K562 (cell line): ENCODE measurements at regions not wholly inside any gene's neighbourhood (a gene's known extent, or its start where the extent isn't known, plus 50 kb on each side); places are given as distances from the start of the nearest gene placed in this dataset.

ENCODE experiments used
- ATAC-seq: fragments of 200-7000 bp; cut with Tn5 transposase; 3 replicates; pipeline ENCODE4 v1.9.1; 2020; ENCODE audit warnings: moderate library complexity
- BruUV-seq: library from RNA; stranded (reverse); fragments of 400-500 nt; replicated peaks from 2 replicates; lab custom pipeline; 2021; lab: Mats Ljungman, UMichigan
- CTCF ChIA-PET: fragments of 300-600 bp; formaldehyde crosslinking; extraction: SDS; loops from one replicate; lab custom pipeline; 2021; ENCODE audit warnings: low intra/inter-chr PET ratio; lab: Yijun Ruan, JAX
- POLR2A ChIA-PET: fragments of 300-600, 350-650 bp; sonication (Branson Sonifier 250); formaldehyde crosslinking; extraction: SDS; loops from one replicate; lab custom pipeline; 2021; ENCODE audit warnings: antibody characterized with exemption, inconsistent platforms; lab: Yijun Ruan, JAX
- DNase-seq, 4 experiments: peaks; one replicate each; pipeline versions ENCODE4 v3.0.0 to v3.0.0-alpha.2; 2011 to 2018; ENCODE audit warnings: low spot score in 3 of 4, mixed read lengths in 3 of 4; ENCODE audit errors: extremely low read depth in 1 of 4
- FAIRE-seq: peaks from 2 replicates; lab custom pipeline; 2011; peaks lifted over from hg19 to GRCh38; lab: Jason Lieb, UNC
- H2AFZ ChIP-seq: 2 replicates; pipeline ENCODE4 v1.6.0; 2011; ENCODE audit warnings: low read depth, low read length, control low read depth, inconsistent platforms
- H3K27ac ChIP-seq: fragments of 200-600 bp; 3 replicates; pipeline ENCODE4 v1.8.0; 2011; ENCODE audit warnings: low read depth, mild to moderate bottlenecking, control low read depth, inconsistent platforms, low read length, moderate library complexity, mixed read lengths; ENCODE audit errors: extremely low read depth
- H3K27me3 ChIP-seq, 2 experiments: fragments of 300-600 bp in 1 of 2; 2 replicates in 1 of 2; 3 replicates in 1 of 2; pipeline versions ENCODE4 v1.6.0 to v1.8.0; 2011; ENCODE audit warnings: inconsistent platforms in 2 of 2, low read length in 2 of 2, mild to moderate bottlenecking in 1 of 2, mixed read lengths in 1 of 2, moderate library complexity in 1 of 2; ENCODE audit not compliant: control insufficient read depth in 2 of 2, insufficient read depth in 2 of 2
- H3K36me3 ChIP-seq: fragments of 300-600 bp; 3 replicates; pipeline ENCODE4 v1.8.0; 2011; ENCODE audit warnings: mild to moderate bottlenecking, low read length, inconsistent platforms; ENCODE audit not compliant: control insufficient read depth, insufficient read depth
- H3K4me1 ChIP-seq, 2 experiments: fragments of 200-600 bp in 1 of 2; replicated peaks in 1 of 2; 2 replicates in 1 of 2; 3 replicates in 1 of 2; pipeline versions ENCODE4 v1.5.1 to v1.8.0; 2011; ENCODE audit warnings: inconsistent platforms in 2 of 2, low read length in 2 of 2, mild to moderate bottlenecking in 1 of 2, mixed read lengths in 1 of 2, moderate library complexity in 1 of 2; ENCODE audit not compliant: control insufficient read depth in 2 of 2, insufficient read depth in 2 of 2
- H3K4me2 ChIP-seq: 2 replicates; pipeline ENCODE4 v1.6.1; 2011; ENCODE audit warnings: low read length, control low read depth, inconsistent platforms, mixed read lengths; ENCODE audit not compliant: insufficient read depth
- H3K4me3 ChIP-seq: fragments of 200-600 bp; sonication (generic), shearing (Covaris generic); 2 replicates; pipeline ENCODE4 v1.5.1; 2016; ENCODE audit warnings: control low read depth, inconsistent platforms
- H3K79me2 ChIP-seq: fragments of 200-600 bp; 3 replicates; pipeline ENCODE4 v1.8.0; 2011; ENCODE audit warnings: low read length, inconsistent platforms; ENCODE audit not compliant: control insufficient read depth, insufficient read depth
- H3K9ac ChIP-seq, 2 experiments: 2 replicates each; pipeline versions ENCODE4 v1.6.0 to v1.6.1; 2011; ENCODE audit warnings: low read depth in 2 of 2, low read length in 2 of 2, control low read depth in 1 of 2, inconsistent platforms in 1 of 2, mild to moderate bottlenecking in 1 of 2, mixed read lengths in 1 of 2; ENCODE audit not compliant: insufficient read depth in 1 of 2
- H3K9me1 ChIP-seq: one replicate; pipeline ENCODE4 v1.6.0; 2011; ENCODE audit warnings: inconsistent platforms, mild to moderate bottlenecking, low read length, moderate library complexity; ENCODE audit not compliant: control insufficient read depth, insufficient read depth
- H3K9me3 ChIP-seq: replicated peaks from 2 replicates; pipeline ENCODE4 v1.5.1; 2011; ENCODE audit warnings: low read depth, low read length, inconsistent platforms; ENCODE audit not compliant: control insufficient read depth, insufficient read depth
- H4K20me1 ChIP-seq: replicated peaks from 2 replicates; pipeline ENCODE4 v1.6.1; 2011; ENCODE audit warnings: low read length, inconsistent platforms, mixed read lengths; ENCODE audit not compliant: control insufficient read depth, insufficient read depth
- BACH1 ChIP-seq: fragments of 200-800 bp; sonication (Bioruptor generic); IDR thresholded peaks from 2 replicates; pipeline ENCODE4 v1.6.1; 2016; ENCODE audit warnings: missing genetic modification characterization, missing compliant biosample characterization
- BDP1 ChIP-seq: IDR thresholded peaks from 3 replicates; pipeline ENCODE4 v1.6.1; 2011; ENCODE audit not compliant: insufficient read length, insufficient read depth
- E2F3 ChIP-seq: fragments of 250-450 bp; sonication (Bioruptor Pico); IDR thresholded peaks from 2 replicates; pipeline ENCODE4 v1.4.0; 2020; ENCODE audit warnings: mild to moderate bottlenecking
- EP400 ChIP-seq: fragments of 450-650 bp; IDR thresholded peaks from 2 replicates; pipeline ENCODE4 v1.6.1; 2017; ENCODE audit warnings: antibody characterized with exemption, mild to moderate bottlenecking, moderate library complexity
- LARP7 ChIP-seq: fragments of 450-650 bp; IDR thresholded peaks from 2 replicates; pipeline ENCODE4 v1.6.1; 2016
- MAX ChIP-seq: sonication (generic); formaldehyde crosslinking; IDR thresholded peaks from 2 replicates; pipeline ENCODE4 v1.9.0; 2022; ENCODE audit warnings: mild to moderate bottlenecking, missing genetic modification reagents
- NEUROD1 ChIP-seq: fragments of 150-350 bp; IDR thresholded peaks from 2 replicates; pipeline ENCODE4 v1.6.1; 2014; ENCODE audit warnings: borderline replicate concordance, low read length, low read depth; ENCODE audit not compliant: partially characterized antibody
- SMARCC2 ChIP-seq: fragments of 450-650 bp; IDR thresholded peaks from 2 replicates; pipeline ENCODE4 v1.6.1; 2017; ENCODE audit warnings: antibody characterized with exemption, moderate library complexity, mild to moderate bottlenecking, low read depth
- SMC3 ChIP-seq: conservative IDR thresholded peaks from 2 replicates; pipeline ENCODE4 v1.6.1; 2011; ENCODE audit warnings: low read depth, low read length, improper control_type of control experiment; ENCODE audit not compliant: insufficient read depth
- TBL1XR1 ChIP-seq, 2 experiments: IDR thresholded peaks; 2 replicates each; pipeline ENCODE4 v1.6.1; 2012; ENCODE audit warnings: improper control_type of control experiment in 2 of 2, low read length in 2 of 2, mild to moderate bottlenecking in 1 of 2
- ZNF316 ChIP-seq: fragments of 450-650 bp; IDR thresholded peaks from 2 replicates; pipeline ENCODE4 v1.6.1; 2016
- WGBS: fragments of 100-300 bp; shearing (Covaris generic); methylation state at CpG from one replicate; pipeline ENCODE4 v1.1.6; 2016; ENCODE audit warnings: low coverage, mixed read lengths; ENCODE audit not compliant: insufficient coverage; ENCODE audit errors: missing lambda C conversion rate; 5-methylcytosine and 5-hydroxymethylcytosine counted together
- in situ Hi-C: fragments of 300-500 bp; cut with MboI; formaldehyde crosslinking; loops from 4 replicates; pipeline ENCODE4 v1.15.0; 2018; ENCODE audit warnings: inconsistent platforms, mixed read lengths
- intact Hi-C: fragments of 100-400 bp; cut with micrococcal nuclease; formaldehyde crosslinking; loops from 2 replicates; pipeline ENCODE4 v1.14.2; 2022
- TF ChIP-seq, protein P1 (sequence below): sonication (generic); formaldehyde crosslinking; IDR thresholded peaks from 2 replicates; pipeline ENCODE4 v1.4.0; 2020; ENCODE audit warnings: mild to moderate bottlenecking, missing genetic modification reagents
- TF ChIP-seq, protein P2 (sequence below): IDR thresholded peaks from 3 replicates; pipeline ENCODE4 v1.6.1; 2011; ENCODE audit warnings: borderline replicate concordance, mild to moderate bottlenecking; ENCODE audit not compliant: insufficient read length, insufficient read depth
- TF ChIP-seq, protein P3 (sequence below), 2 experiments: fragments of 450-650 bp; IDR thresholded peaks; 2 replicates each; pipeline ENCODE4 v1.6.1; 2018; ENCODE audit warnings: mild to moderate bottlenecking in 2 of 2, low read depth in 1 of 2; ENCODE audit not compliant: partially characterized antibody in 2 of 2

GRCh38 chr6:56750686-56751085, 108.0 kb upstream of the DST start (continued):
- TF ChIP-seq, protein P1, sequence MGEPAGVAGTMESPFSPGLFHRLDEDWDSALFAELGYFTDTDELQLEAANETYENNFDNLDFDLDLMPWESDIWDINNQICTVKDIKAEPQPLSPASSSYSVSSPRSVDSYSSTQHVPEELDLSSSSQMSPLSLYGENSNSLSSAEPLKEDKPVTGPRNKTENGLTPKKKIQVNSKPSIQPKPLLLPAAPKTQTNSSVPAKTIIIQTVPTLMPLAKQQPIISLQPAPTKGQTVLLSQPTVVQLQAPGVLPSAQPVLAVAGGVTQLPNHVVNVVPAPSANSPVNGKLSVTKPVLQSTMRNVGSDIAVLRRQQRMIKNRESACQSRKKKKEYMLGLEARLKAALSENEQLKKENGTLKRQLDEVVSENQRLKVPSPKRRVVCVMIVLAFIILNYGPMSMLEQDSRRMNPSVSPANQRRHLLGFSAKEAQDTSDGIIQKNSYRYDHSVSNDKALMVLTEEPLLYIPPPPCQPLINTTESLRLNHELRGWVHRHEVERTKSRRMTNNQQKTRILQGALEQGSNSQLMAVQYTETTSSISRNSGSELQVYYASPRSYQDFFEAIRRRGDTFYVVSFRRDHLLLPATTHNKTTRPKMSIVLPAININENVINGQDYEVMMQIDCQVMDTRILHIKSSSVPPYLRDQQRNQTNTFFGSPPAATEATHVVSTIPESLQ (CRISPR knock-in tag), result no peak

DNA sequence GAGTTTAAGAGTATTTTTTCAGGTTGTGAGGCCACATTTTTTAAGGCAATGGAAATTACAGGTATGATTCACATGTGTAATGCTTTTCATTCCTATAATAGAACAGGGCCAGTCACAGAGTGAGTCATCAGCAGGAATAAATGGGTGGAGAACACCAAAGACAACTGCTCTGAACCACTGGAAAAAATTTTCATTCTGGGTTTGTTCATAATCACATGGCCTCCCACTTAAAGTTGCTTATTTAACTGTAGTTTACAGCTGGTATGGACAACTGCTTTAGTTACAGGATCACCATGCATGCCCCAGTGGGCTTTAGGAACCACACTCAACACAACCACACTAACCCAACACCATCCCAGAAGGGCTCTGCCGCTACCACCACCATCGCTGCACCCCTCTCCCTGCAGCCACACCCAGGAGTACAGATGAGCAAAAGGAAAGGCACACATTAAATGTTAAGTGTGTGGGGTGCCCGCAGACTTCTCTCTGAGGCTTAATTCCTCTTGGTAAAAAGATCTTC, 107.0 kb upstream of the DST start:
- H3K9me3 ChIP-seq, result no peaks in the 10 kb centered on the region
- 10% methylated on average over 3 of the region's 3 CpGs for WGBS
- CTCF ChIA-PET, result no interaction called here
- BruUV-seq, result no TSS peak
- FAIRE-seq (no peak), DNase-seq (no peak), ATAC-seq (no peak)
- TF ChIP-seq BDP1, result no peak
- TF ChIP-seq EP400, result no peak
- TF ChIP-seq NEUROD1, result no peak
- no peak for TF ChIP-seq SMARCC2
- TF ChIP-seq ZNF316, result no peak
- no peak for TF ChIP-seq BACH1 (tag)
- TF ChIP-seq, protein P2, sequence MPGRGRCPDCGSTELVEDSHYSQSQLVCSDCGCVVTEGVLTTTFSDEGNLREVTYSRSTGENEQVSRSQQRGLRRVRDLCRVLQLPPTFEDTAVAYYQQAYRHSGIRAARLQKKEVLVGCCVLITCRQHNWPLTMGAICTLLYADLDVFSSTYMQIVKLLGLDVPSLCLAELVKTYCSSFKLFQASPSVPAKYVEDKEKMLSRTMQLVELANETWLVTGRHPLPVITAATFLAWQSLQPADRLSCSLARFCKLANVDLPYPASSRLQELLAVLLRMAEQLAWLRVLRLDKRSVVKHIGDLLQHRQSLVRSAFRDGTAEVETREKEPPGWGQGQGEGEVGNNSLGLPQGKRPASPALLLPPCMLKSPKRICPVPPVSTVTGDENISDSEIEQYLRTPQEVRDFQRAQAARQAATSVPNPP, result no peak
- no peak for TF ChIP-seq E2F3 (CRISPR knock-in tag)
- TF ChIP-seq SMC3, result no peak
- TF ChIP-seq, protein P3, sequence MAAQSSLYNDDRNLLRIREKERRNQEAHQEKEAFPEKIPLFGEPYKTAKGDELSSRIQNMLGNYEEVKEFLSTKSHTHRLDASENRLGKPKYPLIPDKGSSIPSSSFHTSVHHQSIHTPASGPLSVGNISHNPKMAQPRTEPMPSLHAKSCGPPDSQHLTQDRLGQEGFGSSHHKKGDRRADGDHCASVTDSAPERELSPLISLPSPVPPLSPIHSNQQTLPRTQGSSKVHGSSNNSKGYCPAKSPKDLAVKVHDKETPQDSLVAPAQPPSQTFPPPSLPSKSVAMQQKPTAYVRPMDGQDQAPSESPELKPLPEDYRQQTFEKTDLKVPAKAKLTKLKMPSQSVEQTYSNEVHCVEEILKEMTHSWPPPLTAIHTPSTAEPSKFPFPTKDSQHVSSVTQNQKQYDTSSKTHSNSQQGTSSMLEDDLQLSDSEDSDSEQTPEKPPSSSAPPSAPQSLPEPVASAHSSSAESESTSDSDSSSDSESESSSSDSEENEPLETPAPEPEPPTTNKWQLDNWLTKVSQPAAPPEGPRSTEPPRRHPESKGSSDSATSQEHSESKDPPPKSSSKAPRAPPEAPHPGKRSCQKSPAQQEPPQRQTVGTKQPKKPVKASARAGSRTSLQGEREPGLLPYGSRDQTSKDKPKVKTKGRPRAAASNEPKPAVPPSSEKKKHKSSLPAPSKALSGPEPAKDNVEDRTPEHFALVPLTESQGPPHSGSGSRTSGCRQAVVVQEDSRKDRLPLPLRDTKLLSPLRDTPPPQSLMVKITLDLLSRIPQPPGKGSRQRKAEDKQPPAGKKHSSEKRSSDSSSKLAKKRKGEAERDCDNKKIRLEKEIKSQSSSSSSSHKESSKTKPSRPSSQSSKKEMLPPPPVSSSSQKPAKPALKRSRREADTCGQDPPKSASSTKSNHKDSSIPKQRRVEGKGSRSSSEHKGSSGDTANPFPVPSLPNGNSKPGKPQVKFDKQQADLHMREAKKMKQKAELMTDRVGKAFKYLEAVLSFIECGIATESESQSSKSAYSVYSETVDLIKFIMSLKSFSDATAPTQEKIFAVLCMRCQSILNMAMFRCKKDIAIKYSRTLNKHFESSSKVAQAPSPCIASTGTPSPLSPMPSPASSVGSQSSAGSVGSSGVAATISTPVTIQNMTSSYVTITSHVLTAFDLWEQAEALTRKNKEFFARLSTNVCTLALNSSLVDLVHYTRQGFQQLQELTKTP (IDR thresholded peaks at IDR 0.05; ENCODE audit: low read depth in 1 of 2, partially characterized antibody in 2 of 2), result no peak
- TF ChIP-seq MAX (CRISPR knock-in tag), result no peak
- no peak for TF ChIP-seq LARP7
- TF ChIP-seq TBL1XR1 (IDR thresholded peaks at IDR 0.05; ENCODE audit: low read length in 2 of 2), result no peak
- TF ChIP-seq, all 486 proteins: peak for 0
- H2AFZ ChIP-seq, result no peak overlapping the region
- H3K9ac ChIP-seq, result no peak overlapping the region
- H3K4me3 ChIP-seq, result no peak overlapping the region
- no peaks in the 10 kb centered on the region for H3K4me1 ChIP-seq
- no peaks in the 10 kb centered on the region for H3K36me3 ChIP-seq
- intact Hi-C loops, result no loop called here
- POLR2A ChIA-PET, result no interaction called here
- H3K79me2 ChIP-seq, result no peaks in the 10 kb centered on the region
- no peak overlapping the region for H3K4me2 ChIP-seq
- in situ Hi-C loops, result no loop called here
- H3K9me1 ChIP-seq, result no peaks in the 10 kb centered on the region
- H4K20me1 ChIP-seq, result no peaks in the 10 kb centered on the region
- no peak overlapping the region for H3K27ac ChIP-seq
- H3K27me3 ChIP-seq, result no peaks in the 10 kb centered on the region; a peak in 1 of 5 replicates
